GM13977 (cell line): ENCODE measurements at regions not wholly inside any gene's neighbourhood (a gene's known extent, or its start where the extent isn't known, plus 50 kb on each side); places are given as distances from the start of the nearest gene placed in this dataset.

Experiments used
- DNase-seq: peaks from one replicate; pipeline ENCODE4 v3.0.0; 2012; ENCODE audit warnings: low spot score
- CTCF ChIP-seq: IDR thresholded peaks from 2 replicates; pipeline ENCODE4 v1.5.1; 2012; ENCODE audit warnings: mild to moderate bottlenecking, control low read depth; ENCODE audit not compliant: insufficient read depth; ENCODE audit errors: extremely low read depth, missing control alignments
- in situ Hi-C: fragments of 300-500 bp; cut with MboI; formaldehyde crosslinking; loops from one replicate; pipeline ENCODE4 v1.12.0; 2022; ENCODE audit warnings: low sequenced_read_pairs, low pct_unique_long_range_greater_than_20kb, mixed read lengths, inconsistent platforms; ENCODE audit not compliant: unreplicated experiment

GRCh38 chr22:49461674-49462073 is 366.0 kb downstream of the BRD1 start:
- TF ChIP-seq CTCF: no peak
- DNase-seq: no peak
- in situ Hi-C loops: no loop called here

- TF ChIP-seq CTCF: no peak
- in situ Hi-C loops: no loop called here
- no peak for DNase-seq
These were observed 366.9 kb downstream of the BRD1 start for GRCh38 chr22:49460592-49461281.

- DNase-seq: no peak
- no peak for TF ChIP-seq CTCF
- in situ Hi-C loops: no loop called here
These were observed 367.6 kb downstream of the BRD1 start for GRCh38 chr22:49460091-49460490.

GRCh38 chr22:49458708-49459099 is 369.0 kb downstream of the BRD1 start:
- TF ChIP-seq CTCF: no peak
- DNase-seq: no peak
- in situ Hi-C loops: no loop called here

- DNase-seq: no peak
- in situ Hi-C loops: no loop called here
- no peak for TF ChIP-seq CTCF
These were observed 369.5 kb downstream of the BRD1 start for GRCh38 chr22:49457946-49458707.

GRCh38 chr22:49457146-49457545 is 370.5 kb downstream of the BRD1 start:
- DNase-seq: no peak
- in situ Hi-C loops: no loop called here
- TF ChIP-seq CTCF: no peak
